Stimulated activated CD8-positive, alpha-beta memory T cell treated with anti-CD3 and anti-CD28 coated beads, Interleukin-2, amount 100 ng/mL, for 48 hours (primary cell): ENCODE measurements at regions not wholly inside any gene's neighbourhood (a gene's known extent, or its start where the extent isn't known, plus 50 kb on each side); places are given as distances from the start of the nearest gene placed in this dataset.
"Not testable (repeated sequence)": the region's sequence is repeated elsewhere in the genome, so short reads cannot be mapped to it uniquely, and the experiment has no call there.

Source experiments
- DNase-seq, 2 donors: peaks; one replicate each; pipeline ENCODE4 v3.0.0-alpha.2; 2020; ENCODE audit warnings: low read depth in 2 of 2

DNA sequence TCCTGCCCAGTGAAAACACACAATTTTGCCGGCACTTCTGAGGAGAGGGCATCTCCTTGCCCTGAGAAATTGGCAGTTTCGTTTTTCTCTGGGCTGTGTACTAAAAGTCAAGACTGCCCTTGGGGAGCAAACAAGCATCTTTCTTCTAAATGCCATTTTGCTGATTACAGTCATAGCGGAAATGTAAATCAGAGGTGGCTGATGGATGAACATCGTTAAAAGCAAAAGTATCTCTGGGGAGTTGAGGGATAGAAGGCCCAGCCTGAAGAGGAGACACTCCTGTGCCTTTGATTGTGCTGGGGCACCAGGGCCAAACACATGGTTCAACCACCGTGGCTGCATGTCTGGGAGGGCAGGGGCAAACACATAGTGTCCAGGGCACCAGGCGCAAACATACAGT, 49.8 kb downstream of the ABCC12 start:
- DNase-seq, result no peak

DNA sequence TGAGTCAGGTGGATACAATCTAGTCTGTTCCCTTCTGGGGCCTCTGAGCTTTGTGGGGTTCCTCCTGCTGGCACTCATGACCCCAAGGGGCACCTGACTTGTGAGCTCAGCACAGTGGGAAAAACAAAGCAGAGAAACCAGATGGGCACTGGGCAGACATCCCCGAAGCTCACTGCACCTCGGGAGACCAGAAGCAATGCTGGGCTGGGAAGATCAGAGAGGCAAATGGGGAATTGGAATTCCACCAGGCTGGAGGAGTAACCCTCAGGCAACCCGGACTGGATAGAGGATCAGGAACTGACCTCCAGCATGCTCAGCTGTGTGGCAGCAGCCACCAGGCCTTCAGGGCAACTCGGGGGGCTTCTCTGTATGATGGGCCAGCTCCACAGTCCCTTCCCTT, 50.3 kb downstream of the ABCC12 start:
- no peak for DNase-seq

DNA sequence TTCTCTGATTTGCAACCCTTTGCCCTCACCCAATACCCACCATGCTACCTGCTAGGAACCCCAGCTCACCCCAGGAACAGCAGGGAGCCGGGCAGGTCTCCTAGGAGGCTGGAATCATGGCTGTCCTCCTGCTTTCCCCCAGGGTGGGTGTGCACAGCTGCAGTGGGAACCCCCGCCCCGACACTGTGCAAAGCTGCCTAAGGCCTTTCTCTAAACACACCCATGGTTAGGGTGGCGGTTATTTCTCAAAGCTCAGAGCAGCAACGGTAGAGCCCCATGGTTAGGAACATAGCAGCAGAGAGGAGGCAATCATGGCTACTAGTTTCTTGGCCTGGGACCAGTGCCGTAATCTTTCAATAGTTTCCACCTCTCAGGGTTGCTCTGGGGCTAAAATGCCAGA, 52.2 kb downstream of the ABCC12 start:
- no peak for DNase-seq

DNA sequence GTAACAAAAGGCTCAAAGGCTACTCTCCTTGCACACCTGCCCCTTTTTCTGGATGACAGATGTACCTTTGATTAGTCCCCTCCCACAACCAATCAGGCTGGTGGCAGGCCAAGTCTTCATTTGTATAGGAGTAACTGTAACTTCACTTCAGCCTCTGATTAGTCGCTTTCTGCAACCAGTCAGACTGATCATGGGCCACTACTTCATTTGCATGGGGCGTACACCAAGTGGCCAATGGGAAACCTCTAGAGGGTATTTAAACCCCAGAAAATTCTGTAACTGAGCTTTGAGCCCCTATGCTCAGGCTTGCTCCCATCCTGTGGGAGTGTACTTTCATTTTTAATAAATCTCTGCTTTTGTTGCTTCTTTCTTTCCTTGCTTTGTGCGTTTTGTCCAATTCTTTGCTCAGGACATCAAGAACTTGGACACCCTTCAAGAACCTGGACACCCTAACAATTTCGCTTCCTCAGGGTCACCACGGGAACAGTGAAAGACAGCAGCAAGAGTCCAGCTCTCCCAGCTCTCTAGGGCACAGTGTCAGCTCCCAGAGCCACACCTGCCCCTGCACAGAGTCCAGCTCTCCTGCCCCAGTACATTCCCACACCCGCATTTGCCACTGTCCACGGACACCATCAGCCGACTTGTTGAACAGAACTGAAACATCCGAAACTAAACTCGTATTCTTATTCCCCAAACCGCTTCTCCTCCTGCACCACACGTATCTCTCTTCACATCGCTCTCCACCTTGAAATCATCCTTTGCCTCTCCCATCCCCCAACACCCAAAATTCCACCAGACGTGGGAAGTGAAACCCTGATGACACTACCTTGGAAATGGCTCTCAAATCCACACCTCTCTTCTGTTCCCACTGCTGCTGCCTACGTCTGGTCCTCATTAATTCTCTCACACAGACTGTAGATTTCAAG, 53.4 kb downstream of the ABCC12 start:
- DNase-seq, result no peak

DNA sequence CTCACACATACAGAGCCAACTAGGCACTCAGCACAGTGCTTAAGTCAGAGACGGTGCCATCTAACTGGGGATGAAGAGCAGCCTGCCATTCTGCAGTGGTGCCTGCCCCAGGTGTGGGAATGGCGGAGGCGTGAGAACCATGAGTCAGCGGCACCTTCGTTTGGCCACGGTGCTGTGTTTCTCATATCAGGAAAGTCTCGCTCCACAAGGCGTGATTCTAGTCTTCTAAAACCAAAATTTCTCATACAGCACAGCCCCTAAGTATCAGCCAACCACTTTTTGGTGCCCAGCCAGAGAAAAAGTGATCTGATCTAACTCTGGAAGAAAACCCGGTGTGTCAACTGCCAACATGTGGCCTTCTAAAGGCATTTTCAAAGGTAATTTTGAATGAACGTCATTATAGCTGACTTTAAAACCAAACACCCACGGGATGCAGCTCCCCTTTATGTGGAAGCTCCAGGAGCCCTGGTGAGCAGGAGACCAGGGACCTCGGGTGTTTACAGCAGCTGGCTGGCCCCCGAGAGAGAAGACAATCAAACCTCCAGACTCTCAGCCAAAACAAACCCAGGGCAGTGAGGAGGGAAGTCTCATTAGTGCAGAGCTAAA, 54.6 kb downstream of the ABCC12 start:
- DNase-seq, result peak in 1 of 2 donors; percentile 61

DNA sequence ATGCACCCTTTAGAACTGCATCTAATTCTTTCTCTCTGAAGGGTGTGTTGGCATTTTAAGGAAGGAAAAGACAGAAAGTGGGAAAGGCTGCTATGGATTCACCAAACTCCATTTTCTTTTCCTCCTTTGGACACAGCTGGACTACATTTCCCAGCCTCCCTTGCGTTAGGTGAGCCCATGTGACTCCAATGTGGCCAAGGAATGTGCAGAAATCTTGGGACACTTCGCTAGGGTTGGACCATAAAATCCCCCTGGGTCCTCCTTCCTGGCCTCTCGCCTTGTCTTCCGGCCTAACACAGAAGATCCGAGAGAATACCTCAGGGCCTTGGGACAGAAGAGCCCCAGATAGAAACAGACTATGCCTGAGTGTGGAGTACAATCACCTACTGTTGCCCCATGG, 56.3 kb downstream of the ABCC12 start:
- no peak for DNase-seq

DNA sequence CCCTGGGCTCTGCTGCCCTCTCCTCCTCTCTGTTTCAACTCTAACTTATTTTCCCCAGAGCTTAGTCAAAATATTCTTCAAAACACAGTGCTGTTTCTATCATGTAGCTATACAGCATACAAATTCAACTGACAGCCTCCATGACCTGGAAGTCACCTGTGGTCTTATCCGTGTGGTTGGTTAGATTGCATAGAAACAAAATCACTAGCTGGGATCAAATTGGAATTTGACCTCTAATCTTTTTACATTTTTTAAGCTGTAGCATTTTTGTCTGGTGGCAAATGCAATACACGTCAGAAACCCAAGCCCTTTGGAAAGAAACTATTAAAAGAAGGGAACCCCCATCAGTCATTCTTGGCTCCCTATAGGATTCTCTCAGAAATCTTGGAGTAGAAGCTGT, 57.3 kb downstream of the ABCC12 start:
- DNase-seq, result no peak

DNA sequence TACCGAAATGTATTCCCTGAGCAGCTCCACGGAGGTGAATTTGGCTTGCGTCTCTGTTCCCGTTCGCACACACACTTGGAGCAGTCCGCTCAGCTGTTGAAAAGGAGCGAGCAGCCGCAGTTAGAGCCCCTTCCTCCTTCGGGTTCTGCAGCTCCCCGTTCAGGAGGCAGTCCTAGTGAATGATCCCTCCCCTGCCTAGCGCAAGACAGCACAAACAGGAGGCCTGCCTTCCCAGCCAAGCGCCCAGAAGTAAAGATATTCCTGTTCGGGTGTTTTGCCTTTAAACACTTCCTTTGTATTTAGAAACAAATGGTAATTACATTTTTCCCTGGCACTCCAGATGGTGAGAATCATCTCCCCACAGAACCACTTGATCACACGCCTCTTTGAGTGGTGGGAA, 64.7 kb downstream of the ABCC12 start:
- DNase-seq, result no peak

DNA sequence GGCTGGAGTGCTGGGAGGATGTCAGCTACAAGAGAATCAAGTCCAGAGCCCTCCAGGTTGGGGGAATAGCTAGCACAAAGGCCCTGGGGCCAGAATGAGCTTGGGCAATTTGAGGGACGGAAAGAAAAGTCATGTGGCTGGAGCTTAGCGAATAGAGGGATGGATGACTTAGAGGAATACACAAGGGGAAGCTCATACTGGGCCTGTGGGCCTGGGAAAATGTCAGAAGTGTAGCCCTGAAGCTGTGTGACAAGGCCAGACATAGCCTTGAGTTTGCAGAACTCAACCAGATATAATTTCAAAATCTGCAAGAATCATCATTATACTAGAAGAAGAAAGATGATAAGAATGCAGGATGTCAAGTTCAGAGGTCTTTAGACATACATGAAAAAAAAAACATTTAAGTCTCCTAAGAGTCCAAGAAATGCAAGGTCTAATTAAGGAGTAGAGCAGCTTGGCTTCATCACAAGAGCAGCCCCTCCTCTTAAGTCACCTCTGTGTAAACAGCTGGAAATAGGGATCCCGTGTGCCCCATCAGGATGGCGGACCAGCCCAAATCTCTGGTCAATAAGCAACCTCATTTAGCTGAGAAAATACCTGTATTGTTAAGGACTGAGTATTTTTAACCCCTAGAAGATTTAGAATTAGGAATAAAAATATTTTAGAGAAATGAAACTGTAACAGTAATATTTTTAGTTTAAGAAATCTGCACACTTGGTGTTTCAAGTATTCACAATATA, 66.6 kb downstream of the ABCC12 start:
- DNase-seq, result no peak

DNA sequence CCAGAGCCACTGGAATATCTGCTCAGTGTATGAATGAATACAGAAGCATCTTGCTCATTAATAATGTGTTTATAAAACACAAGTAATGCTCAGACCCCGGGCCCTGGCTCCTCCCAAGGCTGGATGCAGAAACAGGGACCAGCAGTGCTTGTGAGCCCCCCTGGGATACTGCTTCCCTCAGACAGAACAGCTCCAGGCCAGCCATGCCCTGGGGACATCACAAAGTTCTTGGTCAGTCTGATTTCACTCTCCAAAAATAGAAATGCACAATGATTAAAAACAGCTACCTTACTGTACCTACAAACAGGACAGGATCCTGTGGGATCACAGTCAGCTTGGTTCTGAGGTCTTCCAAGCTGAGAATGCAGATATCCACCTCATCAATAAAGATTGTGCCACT, 68.2 kb downstream of the ABCC12 start:
- no peak for DNase-seq

DNA sequence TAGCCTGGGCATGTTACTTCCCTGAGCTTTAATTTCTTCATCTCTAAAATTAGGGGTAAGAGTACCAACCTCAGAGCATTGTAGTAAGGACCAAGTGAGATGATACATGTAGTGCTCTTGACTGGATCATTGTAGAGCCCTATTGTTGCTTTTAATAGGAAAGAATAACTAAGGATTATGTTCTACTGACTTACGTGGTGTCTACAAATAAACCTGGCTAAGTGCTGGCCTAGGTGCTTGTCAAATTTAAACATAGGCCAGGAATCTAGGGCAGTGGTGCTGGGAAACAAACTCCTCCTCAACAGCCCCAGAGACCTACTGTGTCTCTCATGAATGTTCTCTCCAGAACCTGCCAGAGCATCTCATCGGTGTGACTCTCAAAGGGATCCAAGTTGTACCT, 69.4 kb downstream of the ABCC12 start:
- DNase-seq, result no peak

DNA sequence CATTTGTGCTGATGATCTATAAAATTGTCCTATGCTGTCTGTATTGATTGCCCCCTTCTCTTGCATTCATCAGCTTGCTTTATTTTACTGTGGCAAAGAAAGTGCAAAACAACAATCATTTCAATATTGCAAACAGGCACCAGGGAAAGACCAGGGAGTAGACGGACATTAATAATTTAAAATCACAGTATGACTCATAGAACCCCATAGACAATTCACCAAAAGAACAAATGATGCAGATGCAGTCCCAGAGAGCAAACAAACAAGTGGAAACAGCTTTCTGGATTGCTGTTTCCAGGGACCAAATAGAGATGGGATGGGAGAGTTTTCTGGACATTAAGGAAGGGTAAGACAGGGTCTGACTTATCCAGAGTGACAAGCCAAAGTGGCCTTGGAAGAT, 70.1 kb downstream of the ABCC12 start:
- no peak for DNase-seq

DNA sequence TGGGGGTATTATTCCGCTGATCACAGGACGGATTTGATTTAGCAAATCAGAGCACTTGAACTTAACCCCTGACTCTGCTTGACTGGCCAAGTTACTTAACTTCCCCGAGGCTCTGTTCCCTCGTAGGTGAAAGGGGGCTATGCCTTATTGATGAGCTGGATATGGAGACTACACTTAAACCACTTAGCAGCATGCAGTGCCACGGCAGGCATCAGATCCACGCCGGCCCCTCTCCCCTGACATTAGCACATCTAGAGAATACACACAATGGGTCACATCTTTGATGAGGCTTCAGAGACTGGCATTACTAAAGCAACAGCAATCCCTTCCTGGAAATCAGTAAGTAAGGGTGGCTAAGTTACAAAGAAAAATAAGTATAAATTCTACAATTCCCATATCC, 71.0 kb downstream of the ABCC12 start:
- no peak for DNase-seq

DNA sequence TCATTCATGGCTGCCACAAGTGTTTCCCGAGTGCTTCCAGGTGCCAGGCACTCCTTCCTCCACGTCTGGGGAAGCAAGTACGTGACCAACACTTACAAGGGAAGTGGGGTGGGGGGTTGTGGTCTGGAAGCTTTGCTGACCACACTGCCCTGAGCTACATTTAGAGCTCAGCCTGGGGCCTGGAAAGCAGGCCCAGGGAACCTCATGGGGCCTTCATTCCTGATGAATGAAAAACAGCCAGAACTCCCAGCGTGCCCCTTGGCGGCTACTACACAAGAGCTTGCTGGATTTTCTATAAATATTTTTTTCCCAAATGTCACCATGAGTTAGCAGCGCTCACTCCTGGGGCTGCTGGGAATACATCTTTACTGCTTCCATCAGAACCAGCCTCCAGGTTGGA, 73.3 kb downstream of the ABCC12 start:
- DNase-seq, result no peak

DNA sequence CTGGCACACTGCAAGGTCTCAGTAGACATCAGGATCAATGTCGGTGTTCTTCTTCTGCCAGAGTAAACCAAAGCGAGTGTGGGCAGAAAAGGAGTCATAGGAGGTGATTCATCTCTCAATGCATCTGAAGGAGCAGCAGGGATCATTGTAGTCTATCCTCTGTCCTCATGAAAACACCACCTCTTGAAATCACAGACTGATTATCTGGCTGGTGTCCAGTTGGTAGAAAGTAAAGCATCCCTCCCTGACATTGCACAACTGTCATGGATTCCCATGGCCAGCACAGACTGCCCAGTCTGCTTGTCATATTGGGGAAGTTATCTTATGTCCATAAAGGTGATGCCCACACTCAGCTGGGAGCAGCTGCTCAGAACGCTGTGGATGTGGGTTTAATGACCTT, 74.1 kb downstream of the ABCC12 start:
- no peak for DNase-seq

DNA sequence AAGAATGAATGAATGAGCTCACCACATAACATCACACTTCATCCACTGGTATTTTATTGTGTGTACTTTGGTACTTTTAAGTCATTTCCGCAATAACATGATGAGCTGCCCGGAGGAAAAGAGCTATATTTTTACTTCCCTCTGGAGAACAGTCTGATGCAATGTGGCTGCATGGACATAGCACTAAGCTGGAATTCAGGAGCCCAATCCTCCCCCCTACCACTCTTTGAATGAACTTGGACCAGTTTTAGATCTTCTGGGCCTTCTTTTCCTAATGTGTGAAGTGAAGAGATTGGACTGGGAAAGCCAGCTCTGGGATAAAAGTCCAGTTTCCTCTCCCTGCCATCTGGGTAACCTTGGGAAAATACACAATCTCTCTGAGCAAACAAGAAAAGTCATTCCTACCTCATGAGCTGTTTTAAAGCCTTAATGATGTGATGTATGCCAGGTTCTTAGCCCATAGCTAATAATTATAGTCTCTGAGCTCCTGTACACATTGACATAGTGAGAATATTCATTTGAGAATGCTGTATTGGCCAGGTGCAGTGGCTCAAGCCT, 79.3 kb downstream of the ABCC12 start:
- DNase-seq, result no peak

DNA sequence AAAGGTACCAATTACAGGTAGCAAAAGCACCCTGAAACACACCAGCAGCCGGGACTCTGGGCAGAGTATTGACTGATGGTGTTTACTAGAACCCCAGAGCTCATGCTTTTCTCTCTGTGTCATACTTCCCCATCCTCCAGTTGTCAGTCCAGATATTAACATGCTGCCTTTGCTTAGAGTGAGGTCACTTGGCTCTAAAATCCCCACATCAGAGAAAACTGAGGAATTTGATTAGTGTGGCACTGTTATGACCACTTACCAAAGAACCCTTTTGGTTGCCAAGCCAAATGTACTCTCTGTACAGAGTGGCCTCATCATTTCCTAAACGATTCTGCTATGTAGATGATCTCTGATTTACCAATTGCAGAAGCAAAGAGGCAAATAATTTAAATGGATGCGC, 80.4 kb downstream of the ABCC12 start:
- no peak for DNase-seq

DNA sequence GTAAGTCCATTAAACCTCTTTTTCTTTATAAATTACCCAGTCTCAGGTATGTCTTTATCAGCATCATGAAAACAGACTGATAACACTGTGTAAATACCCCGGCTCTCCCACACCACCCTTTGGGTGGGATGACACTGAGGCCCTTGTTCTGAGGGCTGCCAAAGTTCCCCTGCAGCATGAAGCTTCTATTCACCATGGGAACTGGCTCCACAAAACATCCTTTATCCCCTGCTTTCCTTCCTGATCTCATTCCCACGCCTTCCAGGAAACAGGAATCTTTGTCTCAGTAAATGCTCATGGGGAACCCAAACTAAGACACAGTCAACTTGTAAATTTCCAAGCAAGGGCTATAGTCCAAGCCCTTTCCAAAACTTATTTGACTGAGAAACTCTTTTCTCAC, 88.4 kb downstream of the ABCC12 start:
- no peak for DNase-seq

DNA sequence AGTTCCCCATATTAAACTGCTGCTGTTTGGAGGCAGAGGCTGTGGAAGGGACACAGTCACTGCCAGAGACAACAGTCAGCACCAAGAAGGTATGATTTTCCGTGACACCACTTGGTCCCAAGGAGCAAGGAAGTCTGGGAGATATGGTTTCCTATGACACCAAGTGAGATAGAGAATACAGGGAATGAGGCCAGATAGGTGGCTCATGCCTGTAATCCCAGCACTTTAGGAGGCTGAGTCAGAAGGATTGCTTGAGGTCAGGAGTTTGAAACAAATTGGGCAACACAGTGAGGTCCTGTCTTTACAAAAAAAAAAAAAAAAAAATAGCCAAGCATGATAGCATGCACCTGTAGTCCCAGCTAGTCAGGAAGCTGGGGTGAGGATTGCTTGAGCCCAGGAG, 90.8 kb downstream of the ABCC12 start:
- DNase-seq, result no peak

DNA sequence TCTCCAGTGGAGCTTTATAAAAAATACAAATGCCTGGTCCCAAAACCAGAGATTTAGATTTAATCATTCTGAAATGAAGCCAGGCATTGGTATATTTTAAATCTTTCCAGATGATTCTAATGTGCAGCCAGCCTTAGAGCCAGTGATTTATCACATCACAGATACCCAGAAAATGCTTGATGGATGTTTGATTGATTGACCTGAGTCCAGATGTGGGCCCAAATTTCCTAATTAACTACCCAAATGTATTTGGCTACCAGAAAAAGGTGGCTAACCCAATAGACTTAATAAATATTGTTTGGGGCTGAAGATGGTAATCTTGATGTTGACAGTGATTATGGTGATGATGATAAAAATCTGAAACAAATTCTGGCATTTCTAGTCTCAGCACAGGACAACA, 93.1 kb downstream of the ABCC12 start:
- no peak for DNase-seq

DNA sequence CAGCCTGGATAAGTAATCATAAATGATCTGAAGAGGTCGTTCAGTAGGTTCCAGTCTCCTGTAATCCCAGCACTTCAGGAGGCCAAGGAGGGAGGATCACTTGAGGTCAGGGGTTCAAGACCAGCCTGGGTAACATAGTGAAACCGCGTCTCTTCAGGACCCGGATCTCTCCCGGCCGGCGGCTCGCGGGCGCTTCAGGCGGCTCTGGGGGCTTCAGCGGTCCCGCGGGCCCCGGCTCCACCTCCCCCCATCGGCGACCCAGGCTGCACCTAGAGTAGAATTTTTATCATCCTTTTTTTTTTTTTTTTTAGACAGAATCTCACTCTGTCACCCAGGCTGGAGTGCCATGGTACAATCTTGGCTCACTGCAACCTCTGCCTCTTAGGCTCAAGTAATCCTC, 95.9 kb downstream of the ABCC12 start:
- DNase-seq, result no peak

DNA sequence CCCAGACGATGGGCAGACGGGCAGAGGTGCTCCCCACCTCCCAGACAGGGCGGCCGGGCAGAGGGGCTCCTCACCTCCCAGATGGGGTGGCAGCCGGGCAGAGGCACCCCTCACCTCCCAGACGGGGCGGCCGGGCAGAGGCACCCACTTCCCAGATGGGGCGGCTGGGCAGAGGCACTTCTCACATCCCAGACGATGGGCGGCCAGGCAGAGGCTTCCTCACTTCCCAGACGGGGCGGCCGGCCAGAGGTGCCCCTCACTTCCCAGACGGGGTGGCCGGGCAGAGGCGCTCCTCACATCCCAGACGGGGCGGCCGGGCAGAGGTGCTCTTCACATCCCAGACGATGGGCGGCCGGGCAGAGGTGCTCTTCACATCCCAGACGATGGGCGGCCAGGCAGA, 96.6 kb downstream of the ABCC12 start:
- DNase-seq, result not testable (repeated sequence)

DNA sequence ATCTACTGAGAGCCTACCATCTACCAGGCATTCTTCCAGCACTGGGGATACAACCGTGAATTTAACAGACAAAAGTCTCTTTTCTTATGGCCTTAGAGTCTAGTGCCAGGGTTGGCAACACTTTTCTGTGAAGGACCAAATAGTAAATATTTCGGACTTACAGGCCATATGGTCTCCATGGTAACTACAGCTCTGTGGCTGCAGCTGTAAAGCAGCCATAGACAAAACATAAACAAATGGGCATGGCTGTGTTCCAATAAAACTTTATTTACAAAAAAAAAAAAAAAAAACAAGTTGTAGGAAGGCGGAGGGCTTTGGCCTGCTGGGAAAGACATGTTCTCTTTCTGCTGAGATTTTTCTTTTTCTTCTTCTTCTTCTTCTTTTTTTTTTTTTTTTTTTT, 98.7 kb downstream of the ABCC12 start:
- no peak for DNase-seq
